ENCODE measurements at regions not wholly inside any gene's neighbourhood (a gene's known extent, or its start where the extent isn't known, plus 50 kb on each side); places are given as distances from the start of the nearest gene placed in this dataset.

- TF ChIP-seq CTCF (conservative IDR thresholded peaks at IDR 0.05) (no peak), EZH2 (IDR thresholded peaks at IDR 0.05; ENCODE audit: low read depth) (no peak)
These were observed 285.7 kb upstream of the SALL1 start for GRCh38 chr16:51436742-51437141.
